ENCODE measurements at regions not wholly inside any gene's neighbourhood (a gene's known extent, or its start where the extent isn't known, plus 50 kb on each side); places are given as distances from the start of the nearest gene placed in this dataset.

- DNase-seq, result no peak
These were observed 207.5 kb upstream of the RTL1 start for GRCh38 chr14:101110729-101111619.

- DNase-seq, result no peak
These were observed 208.2 kb upstream of the RTL1 start for GRCh38 chr14:101111620-101112290.

GRCh38 chr14:101112351-101113107 is 209.0 kb upstream of the RTL1 start:
- DNase-seq, result no peak

GRCh38 chr14:101113108-101113612 is 209.6 kb upstream of the RTL1 start:
- DNase-seq, result no peak

- DNase-seq, result no peak
These were observed 210.6 kb upstream of the RTL1 start for GRCh38 chr14:101113835-101114725.

GRCh38 chr14:101114726-101115515 is 211.4 kb upstream of the RTL1 start:
- DNase-seq, result no peak

GRCh38 chr14:101115652-101116051 is 212.1 kb upstream of the RTL1 start:
- DNase-seq, result no peak

- no peak for DNase-seq
These were observed 212.5 kb upstream of the RTL1 start for GRCh38 chr14:101116065-101116464.

GRCh38 chr14:101116486-101117130 is 213.1 kb upstream of the RTL1 start:
- DNase-seq, result no peak

GRCh38 chr14:101117543-101117942 is 214.0 kb upstream of the RTL1 start:
- no peak for DNase-seq

GRCh38 chr14:101118233-101118632 is 214.7 kb upstream of the RTL1 start:
- DNase-seq, result no peak

GRCh38 chr14:101118746-101119591 is 215.4 kb upstream of the RTL1 start:
- no peak for DNase-seq

GRCh38 chr14:101119830-101120571 is 216.5 kb upstream of the RTL1 start:
- DNase-seq, result no peak

- no peak for DNase-seq
These were observed 217.4 kb upstream of the RTL1 start for GRCh38 chr14:101120641-101121507.

- DNase-seq, result no peak
These were observed 218.1 kb upstream of the RTL1 start for GRCh38 chr14:101121508-101122139.

- DNase-seq, result no peak
These were observed 219.0 kb upstream of the RTL1 start for GRCh38 chr14:101122237-101123141.

Measured in cerebellar nuclear complex (tissue), 1 donor.